Pancreas (tissue), 10 donors: ENCODE measurements at regions not wholly inside any gene's neighbourhood (a gene's known extent, or its start where the extent isn't known, plus 50 kb on each side); places are given as distances from the start of the nearest gene placed in this dataset.

Source experiments
- ATAC-seq, 4 donors: fragments of 200-7000 bp; cut with Tn5 transposase; one replicate each; pipeline versions ENCODE4 v1.8.0 to v1.9.1; 2020; ENCODE audit warnings: mild to moderate bottlenecking in 4 of 4, moderate library complexity in 4 of 4
- DNase-seq, 6 donors: peaks; one replicate each; pipeline ENCODE4 v3.0.0-alpha.2; 2020
- FAIRE-seq: peaks from 2 replicates; lab custom pipeline; 2012; peaks lifted over from hg19 to GRCh38; lab: Jason Lieb, UNC
- H3K27ac ChIP-seq, 4 donors: fragments of 200-600 bp; sonication (generic); 1 replicate in 3 of 4; 2 replicates in 1 of 4; pipeline versions ENCODE4 v1.5.0 to v1.8.0; 2020
- H3K27me3 ChIP-seq, 4 donors: fragments of 200-600 bp; one replicate each; pipeline ENCODE4 v1.8.0; 2021
- H3K36me3 ChIP-seq, 3 donors: fragments of 200-600 bp; sonication (generic) in 1 of 3; one replicate each; pipeline versions ENCODE4 v1.5.0 to v1.8.0; 2020 to 2021
- H3K4me1 ChIP-seq, 3 donors: fragments of 200-600 bp; one replicate each; pipeline ENCODE4 v1.8.0; 2021
- H3K4me3 ChIP-seq, 4 donors: fragments of 200-600 bp; sonication (generic) in 2 of 4; one replicate each; pipeline versions ENCODE4 v1.5.0 to v1.8.0; 2020 to 2021
- H3K9me3 ChIP-seq, 4 donors: fragments of 200-600 bp; one replicate each; pipeline ENCODE4 v1.8.0; 2021
- CTCF ChIP-seq, 4 donors: fragments of 200-600 bp; sonication (generic) in 3 of 4; IDR thresholded peaks; one replicate each; pipeline versions ENCODE4 v1.5.0 to v1.8.0; 2021; ENCODE audit warnings: antibody characterized with exemption in 4 of 4
- WGBS, 2 donors: extraction: QIAGEN DNeasy Blood & Tissue Kit; methylation state at CpG; one replicate each; pipeline ENCODE4 v1.1.7; 2013; 5-methylcytosine and 5-hydroxymethylcytosine counted together
- intact Hi-C, 3 donors: fragments of 100-400 bp; cut with DNase I; formaldehyde crosslinking; loops; one replicate each; pipeline versions ENCODE4 v1.11.1 to v1.14.2; 2022
- donor health status: healthy with polysubstance abuse.
- donor health status: DM: no; HTN: no; CAD: no; lungs with moderate emphysema.
- donor health status: DM: no; HTN: no; CAD: no.
- donor health status: control.
- donor health status: control.
- donor health status: Bipolar disorder and iron deficiency.
- donor health status: DM: yes; HTN: yes; CAD: no.
- donor health status: DM: no; HTN: no; CAD: no.
- donor health status: DM: no; HTN: no; CAD: no.
- donor health status: DM: yes; HTN: yes; CAD: no.

- Histone ChIP-seq H3K36me3 (no peaks in the 10 kb centered on the region), H3K9me3 (no peaks in the 10 kb centered on the region), H3K27me3 (no peaks in the 10 kb centered on the region), H3K27ac (no peak overlapping the region), H3K4me3 (no peak overlapping the region), H3K4me1 (no peaks in the 10 kb centered on the region)
- TF ChIP-seq CTCF (IDR thresholded peaks at IDR 0.05) = no peak
- FAIRE-seq = no peak
- ATAC-seq = no peak
- intact Hi-C loops = no loop called here
- no peak for DNase-seq
Measured at GRCh38 chr12:16891673-16892072, 285.7 kb upstream of the LMO3 start.

- H3K36me3 ChIP-seq = no peaks in the 10 kb centered on the region
- no peaks in the 10 kb centered on the region for H3K27me3 ChIP-seq
- no peak overlapping the region for H3K27ac ChIP-seq
- H3K4me1 ChIP-seq = no peaks in the 10 kb centered on the region
- no peak overlapping the region for H3K4me3 ChIP-seq
- intact Hi-C loops = no loop called here
- 93% methylated on average over 2 of the region's 2 CpGs for WGBS, 2 donors
- DNase-seq (no peak), ATAC-seq (no peak), FAIRE-seq (peak; percentile 20)
- TF ChIP-seq CTCF (IDR thresholded peaks at IDR 0.05) = no peak
- no peaks in the 10 kb centered on the region for H3K9me3 ChIP-seq
Measured at GRCh38 chr12:16884819-16885218, 278.9 kb upstream of the LMO3 start.

GRCh38 chr12:16884056-16884455 lies 278.1 kb upstream of the LMO3 start:
- H3K4me1 ChIP-seq = no peaks in the 10 kb centered on the region
- intact Hi-C loops = no loop called here
- DNase-seq = no peak
- no peak for TF ChIP-seq CTCF (IDR thresholded peaks at IDR 0.05)
- no peak for ATAC-seq
- H3K9me3 ChIP-seq = no peaks in the 10 kb centered on the region
- H3K36me3 ChIP-seq = no peaks in the 10 kb centered on the region
- no peaks in the 10 kb centered on the region for H3K27me3 ChIP-seq
- WGBS, 2 donors = 84 to 85% methylated on average over 1 of the region's 1 CpG
- H3K4me3 ChIP-seq = no peak overlapping the region
- no peak overlapping the region for H3K27ac ChIP-seq
- FAIRE-seq = no peak

GRCh38 chr12:16881986-16882570 lies 276.1 kb upstream of the LMO3 start:
- Histone ChIP-seq H3K9me3 (no peaks in the 10 kb centered on the region), H3K4me3 (no peak overlapping the region), H3K4me1 (no peaks in the 10 kb centered on the region), H3K27ac (no peak overlapping the region), H3K36me3 (no peaks in the 10 kb centered on the region), H3K27me3 (no peaks in the 10 kb centered on the region)
- no peak for TF ChIP-seq CTCF (IDR thresholded peaks at IDR 0.05)
- DNase-seq (no peak), FAIRE-seq (no peak), ATAC-seq (no peak)
- intact Hi-C loops = no loop called here
- WGBS, 2 donors = 87 to 91% methylated on average over 4 of the region's 4 CpGs

- H3K4me3 ChIP-seq = peak overlapping the region in 2 of 4 donors; percentile 28 to 37
- TF ChIP-seq CTCF (IDR thresholded peaks at IDR 0.05) = no peak
- intact Hi-C loops = no loop called here
Measured at GRCh38 chr12:16880864-16881285, 274.9 kb upstream of the LMO3 start.

More at GRCh38 chr12:16880864-16881285, 274.9 kb upstream of the LMO3 start:
- FAIRE-seq (no peak), DNase-seq (peak; percentile 16 to 55 (median 28)), ATAC-seq (peak; percentile 85 to 97 (median 89))
- 7% methylated on average over 10 of the region's 10 CpGs for WGBS, 2 donors
- H3K9me3 ChIP-seq = no peaks in the 10 kb centered on the region
- no peaks in the 10 kb centered on the region for H3K27me3 ChIP-seq
- no peaks in the 10 kb centered on the region for H3K36me3 ChIP-seq
- no peaks in the 10 kb centered on the region for H3K4me1 ChIP-seq
- H3K27ac ChIP-seq = peak overlapping the region in 2 of 4 donors; percentile 20 to 24
